PC-3 (cell line): ENCODE measurements at regions not wholly inside any gene's neighbourhood (a gene's known extent, or its start where the extent isn't known, plus 50 kb on each side); places are given as distances from the start of the nearest gene placed in this dataset.

ENCODE experiments used
- CTCF ChIP-seq: fragments of 300-600 bp; sonication (generic); conservative IDR thresholded peaks from 2 replicates; pipeline ENCODE4 v1.5.1; 2017; ENCODE audit warnings: antibody characterized with exemption, low read depth, mild to moderate bottlenecking, low read length
- EZH2 ChIP-seq: fragments of 300-600 bp; sonication (generic); IDR thresholded peaks from one replicate; pipeline ENCODE4 v1.6.1; 2017; ENCODE audit warnings: antibody characterized with exemption, mild to moderate bottlenecking, low read length; ENCODE audit not compliant: unreplicated experiment

GRCh38 chr2:217410681-217410960 is 550.8 kb upstream of the TNP1 start:
- no peak for TF ChIP-seq EZH2
- no peak for TF ChIP-seq CTCF
